ENCODE measurements at regions not wholly inside any gene's neighbourhood (a gene's known extent, or its start where the extent isn't known, plus 50 kb on each side); places are given as distances from the start of the nearest gene placed in this dataset.

- H3K4me1 Mint-ChIP-seq = no peaks in the 10 kb centered on the region
- Histone ChIP-seq H3K23ac (ENCODE audit: insufficient read length, low read depth, low read length) (no peak overlapping the region), H4K5ac (ENCODE audit: insufficient read length, low read depth, low read length) (no peak overlapping the region), H2BK12ac (ENCODE audit: insufficient read length, low read depth, low read length) (no peak overlapping the region), H2AFZ (ENCODE audit: low read length) (no peak overlapping the region), H3K14ac (ENCODE audit: insufficient read depth, low read length) (no peak overlapping the region), H2BK5ac (ENCODE audit: insufficient read length, low read length) (no peak overlapping the region), H2BK15ac (ENCODE audit: low read depth, low read length) (no peak overlapping the region), H4K20me1 (ENCODE audit: control insufficient read depth, insufficient read depth, insufficient read length) (no peaks in the 10 kb centered on the region), H3K4me1 (ENCODE audit: insufficient read depth, low read length) (no peaks in the 10 kb centered on the region), H3K4ac (ENCODE audit: low read depth, low read length) (no peak overlapping the region), H3K27ac (ENCODE audit: insufficient read length, low read depth, low read length) (no peak overlapping the region), H3K4me2 (ENCODE audit: insufficient read depth, insufficient read length, low read length) (no peak overlapping the region), H2BK120ac (ENCODE audit: low read depth, low read length, poor library complexity, severe bottlenecking) (no peak overlapping the region), H2AK5ac (ENCODE audit: insufficient read length, low read length) (no peak overlapping the region), H3K56ac (ENCODE audit: insufficient read length, low read depth, low read length) (no peak overlapping the region), H4K91ac (ENCODE audit: insufficient read length, low read depth, low read length) (no peak overlapping the region), H3K79me1 (ENCODE audit: insufficient read depth, low read depth, low read length, poor library complexity, severe bottlenecking) (no peaks in the 10 kb centered on the region), H3K18ac (ENCODE audit: insufficient read length, low read depth, low read length) (no peak overlapping the region), H3K27me3 (ENCODE audit: insufficient read depth, low read length) (no peaks in the 10 kb centered on the region), H3K9me3 (ENCODE audit: control insufficient read depth, low read depth, low read length) (no peaks in the 10 kb centered on the region), H3K79me2 (ENCODE audit: insufficient read depth, low read length) (no peaks in the 10 kb centered on the region), H2BK20ac (ENCODE audit: low read depth, low read length, poor library complexity, severe bottlenecking) (no peak overlapping the region), H4K8ac (replicated peaks; ENCODE audit: insufficient read length, low read depth, low read length) (no peak overlapping the region), H3K23me2 (ENCODE audit: insufficient read length, low read depth, low read length, poor library complexity, severe bottlenecking) (no peaks in the 10 kb centered on the region), H3T11ph (ENCODE audit: low read length) (no peak overlapping the region), H3K9ac (ENCODE audit: extremely low read depth, insufficient read length, low read length) (no peak overlapping the region)
- H3K4me3 Mint-ChIP-seq = no peak overlapping the region
- no CpG with 5 or more reads among the region's 1 CpG for WGBS (ENCODE audit: extremely low coverage, insufficient read length, low lambda C conversion rate)
- peaks cover 5% of the 10 kb centered on the region for H3K27me3 Mint-ChIP-seq (ENCODE audit: low read depth)
- DNase-seq = no peak
- TF ChIP-seq CTCF (conservative IDR thresholded peaks at IDR 0.05) = no peak
- H3K36me3 Mint-ChIP-seq (ENCODE audit: insufficient read depth in 1 of 3, low read depth in 3 of 3) = 0 out of 7 replicates have a peak, but pooled peaks cover 0 to 2% (median 0%) of the 10 kb centered on the region in 3 experiments
- peaks cover 0 to 3% of the 10 kb centered on the region in 2 experiments; a peak in 1 of 5 replicates for H3K9me3 Mint-ChIP-seq
- no peak overlapping the region for H3K27ac Mint-ChIP-seq
Measured at GRCh38 chr1:55346586-55346985, 131.4 kb upstream of the USP24 start.

Data from H9 (cell line).